ENCODE measurements at regions not wholly inside any gene's neighbourhood (a gene's known extent, or its start where the extent isn't known, plus 50 kb on each side); places are given as distances from the start of the nearest gene placed in this dataset.

- TF ChIP-seq CTCF (IDR thresholded peaks at IDR 0.05) (no peak), POLR2A (IDR thresholded peaks at IDR 0.05) (no peak)
- Histone ChIP-seq H3K27ac (no peak overlapping the region), H3K27me3 (no peaks in the 10 kb centered on the region), H3K9me3 (replicated peaks in 1 of 3) (no peaks in the 10 kb centered on the region), H3K36me3 (replicated peaks in 1 of 2) (no peaks in the 10 kb centered on the region), H3K4me1 (replicated peaks in 1 of 2) (no peaks in the 10 kb centered on the region), H3K4me3 (no peak overlapping the region)
- no peak for DNase-seq
- intact Hi-C loops (cut with DNase I) = no loop called here
- 46 to 67% (median 57%) methylated on average over 2 of the region's 2 CpGs for WGBS, 4 donors
Observed at GRCh38 chr10:105494303-105494702, 853.2 kb downstream of the SORCS3 start.

GRCh38 chr10:105473170-105473569 is 832.1 kb downstream of the SORCS3 start:
- WGBS, 4 donors = 19 to 28% (median 20%) methylated on average over 4 of the region's 4 CpGs
- TF ChIP-seq CTCF (IDR thresholded peaks at IDR 0.05) (no peak), POLR2A (IDR thresholded peaks at IDR 0.05) (no peak)

GRCh38 chr10:105468759-105469158 is 827.7 kb downstream of the SORCS3 start:
- no peak overlapping the region for H3K4me3 ChIP-seq
- H3K27me3 ChIP-seq = no peaks in the 10 kb centered on the region
- H3K36me3 ChIP-seq (replicated peaks in 1 of 2) = no peaks in the 10 kb centered on the region
- H3K4me1 ChIP-seq (replicated peaks in 1 of 2) = no peaks in the 10 kb centered on the region
- intact Hi-C loops (cut with DNase I) = no loop called here
- 28 to 36% (median 30%) methylated on average over 1 of the region's 1 CpG for WGBS, 4 donors
- H3K27ac ChIP-seq = no peak overlapping the region
- peak in 1 of 6 experiments; percentile 13 for TF ChIP-seq CTCF (IDR thresholded peaks at IDR 0.05)
- TF ChIP-seq POLR2A (IDR thresholded peaks at IDR 0.05) = no peak
- H3K9me3 ChIP-seq (replicated peaks in 1 of 3) = no peaks in the 10 kb centered on the region
- DNase-seq = peak in 1 of 7 donors; percentile 52

More at GRCh38 chr10:105473170-105473569, 832.1 kb downstream of the SORCS3 start:
- no peak overlapping the region for H3K4me3 ChIP-seq
- intact Hi-C loops (cut with DNase I) = no loop called here
- DNase-seq = no peak
- no peaks in the 10 kb centered on the region for H3K36me3 ChIP-seq (replicated peaks in 1 of 2)
- H3K27me3 ChIP-seq = no peaks in the 10 kb centered on the region
- H3K9me3 ChIP-seq (replicated peaks in 1 of 3) = no peaks in the 10 kb centered on the region
- no peaks in the 10 kb centered on the region for H3K4me1 ChIP-seq (replicated peaks in 1 of 2)
- no peak overlapping the region for H3K27ac ChIP-seq

GRCh38 chr10:105466521-105466920 is 825.4 kb downstream of the SORCS3 start:
- WGBS, 4 donors = 85 to 92% (median 87%) methylated on average over 1 of the region's 1 CpG
- Histone ChIP-seq H3K4me1 (replicated peaks in 1 of 2) (no peaks in the 10 kb centered on the region), H3K4me3 (no peak overlapping the region), H3K27me3 (no peaks in the 10 kb centered on the region), H3K36me3 (replicated peaks in 1 of 2) (no peaks in the 10 kb centered on the region), H3K9me3 (replicated peaks in 1 of 3) (no peaks in the 10 kb centered on the region), H3K27ac (no peak overlapping the region)
- intact Hi-C loops (cut with DNase I) = no loop called here
- no peak for TF ChIP-seq CTCF (IDR thresholded peaks at IDR 0.05)
- no peak for TF ChIP-seq POLR2A (IDR thresholded peaks at IDR 0.05)
- no peak for DNase-seq

Data from adrenal gland (tissue), 9 donors.